GM23338 (cell line): ENCODE measurements at regions not wholly inside any gene's neighbourhood (a gene's known extent, or its start where the extent isn't known, plus 50 kb on each side); places are given as distances from the start of the nearest gene placed in this dataset.

Experiments
- ATAC-seq: fragments of 200-7000 bp; cut with Tn5 transposase; 3 replicates; pipeline ENCODE4 v1.9.1; 2020
- DNase-seq: peaks from one replicate; pipeline ENCODE4 v3.0.0-alpha.2; 2015; ENCODE audit warnings: low spot score
- H2AFZ ChIP-seq: fragments of 200-600 bp; sonication (generic); 2 replicates; pipeline ENCODE4 v1.8.0; 2016; ENCODE audit warnings: antibody characterized with exemption, mild to moderate bottlenecking, moderate library complexity
- H3F3A ChIP-seq: fragments of 200-600 bp; sonication (generic); replicated peaks from 2 replicates; pipeline ENCODE4 v1.8.0; 2017; ENCODE audit warnings: antibody characterized with exemption, mixed run types, low read depth
- H3K27ac ChIP-seq: fragments of 200-600 bp; sonication (generic); 2 replicates; pipeline ENCODE4 v1.6.1; 2016; ENCODE audit warnings: low read depth
- H3K27me3 ChIP-seq: fragments of 200-600 bp; sonication (generic); 2 replicates; pipeline ENCODE4 v1.8.0; 2016; ENCODE audit warnings: mild to moderate bottlenecking, mixed run types, moderate library complexity; ENCODE audit not compliant: insufficient read depth
- H3K36me3 ChIP-seq: fragments of 200-600 bp; sonication (generic); 2 replicates; pipeline ENCODE4 v1.8.0; 2016; ENCODE audit warnings: mild to moderate bottlenecking; ENCODE audit not compliant: insufficient read depth
- H3K4me1 ChIP-seq: fragments of 200-600 bp; sonication (generic); 2 replicates; pipeline ENCODE4 v1.8.0; 2016; ENCODE audit warnings: mild to moderate bottlenecking, moderate library complexity; ENCODE audit not compliant: insufficient read depth
- H3K4me2 ChIP-seq: fragments of 200-600 bp; sonication (generic); 2 replicates; pipeline ENCODE4 v1.7.1; 2017; ENCODE audit warnings: mixed run types
- H3K4me3 ChIP-seq: fragments of 200-600 bp; sonication (generic); 2 replicates; pipeline ENCODE4 v1.6.1; 2016; ENCODE audit warnings: mixed run types
- H3K79me2 ChIP-seq: fragments of 200-600 bp; sonication (generic); replicated peaks from 2 replicates; pipeline ENCODE4 v1.8.0; 2017; ENCODE audit warnings: mild to moderate bottlenecking; ENCODE audit not compliant: insufficient read depth
- H3K9me2 ChIP-seq: fragments of 200-600 bp; sonication (generic); 2 replicates; pipeline ENCODE4 v1.8.0; 2017; ENCODE audit not compliant: insufficient read depth
- H4K20me1 ChIP-seq: fragments of 200-600 bp; sonication (generic); replicated peaks from 2 replicates; pipeline ENCODE4 v1.8.0; 2017; ENCODE audit warnings: mild to moderate bottlenecking; ENCODE audit not compliant: insufficient read depth
- H3K27ac Mint-ChIP-seq: 2 replicates; pipeline ENCODE4 v1.8.0; 2020; ENCODE audit warnings: inconsistent platforms, mild to moderate bottlenecking, moderate library complexity, mixed read lengths
- H3K27me3 Mint-ChIP-seq: 3 replicates; pipeline ENCODE4 v1.8.0; 2022; ENCODE audit warnings: low read depth, mild to moderate bottlenecking, moderate library complexity, mixed read lengths, inconsistent platforms; ENCODE audit not compliant: insufficient read depth, poor library complexity
- H3K36me3 Mint-ChIP-seq: 3 replicates; pipeline ENCODE4 v1.8.0; 2021; ENCODE audit warnings: low read depth, mild to moderate bottlenecking, inconsistent platforms, moderate library complexity, mixed read lengths
- H3K4me1 Mint-ChIP-seq: 3 replicates; pipeline ENCODE4 v1.8.0; 2020; ENCODE audit warnings: mild to moderate bottlenecking, inconsistent platforms, mixed read lengths
- H3K4me3 Mint-ChIP-seq: 3 replicates; pipeline ENCODE4 v1.8.0; 2021; ENCODE audit warnings: moderate library complexity, mild to moderate bottlenecking, inconsistent platforms, mixed read lengths
- H3K9me3 Mint-ChIP-seq: 3 replicates; pipeline ENCODE4 v1.8.0; 2020; ENCODE audit warnings: moderate library complexity, mild to moderate bottlenecking, inconsistent platforms, mixed read lengths
- CREB1 ChIP-seq: fragments of 250-450 bp; sonication (Bioruptor Pico); IDR thresholded peaks from 2 replicates; pipeline ENCODE4 v1.5.0; 2020; ENCODE audit warnings: low read depth, mild to moderate bottlenecking, moderate library complexity
- EZH2 ChIP-seq: fragments of 200-600 bp; sonication (generic); IDR thresholded peaks from one replicate; pipeline ENCODE4 v1.8.0; 2017; ENCODE audit warnings: antibody characterized with exemption, mild to moderate bottlenecking, low read depth; ENCODE audit not compliant: unreplicated experiment
- JUNB ChIP-seq: IDR thresholded peaks from one replicate; pipeline ENCODE4 v1.6.1; 2016; ENCODE audit warnings: antibody characterized with exemption; ENCODE audit not compliant: unreplicated experiment
- NANOG ChIP-seq: IDR thresholded peaks from 2 replicates; pipeline ENCODE4 v1.6.1; 2016; ENCODE audit warnings: antibody characterized with exemption, borderline replicate concordance
- POLR2AphosphoS5 ChIP-seq: IDR thresholded peaks from 2 replicates; pipeline ENCODE4 v1.6.1; 2016; ENCODE audit warnings: antibody characterized with exemption, low read depth
- STAT1 ChIP-seq: IDR thresholded peaks from one replicate; pipeline ENCODE4 v1.6.1; 2016; ENCODE audit warnings: antibody characterized with exemption; ENCODE audit not compliant: unreplicated experiment
- ZNF114 ChIP-seq: fragments of 250-450 bp; sonication (Bioruptor Pico); IDR thresholded peaks from 2 replicates; pipeline ENCODE4 v1.5.0; 2020; ENCODE audit warnings: mild to moderate bottlenecking, moderate library complexity
- ZNF331 ChIP-seq: fragments of 250-450 bp; sonication (Bioruptor Pico); IDR thresholded peaks from 2 replicates; pipeline ENCODE4 v1.5.0; 2020; ENCODE audit warnings: low read depth, mild to moderate bottlenecking, moderate library complexity
- TF ChIP-seq, protein P1 (sequence below): IDR thresholded peaks from 2 replicates; pipeline ENCODE4 v1.6.1; 2016; ENCODE audit warnings: antibody characterized with exemption
- TF ChIP-seq, protein P2 (sequence below): IDR thresholded peaks from one replicate; pipeline ENCODE4 v1.6.1; 2018; ENCODE audit warnings: antibody characterized with exemption; ENCODE audit not compliant: unreplicated experiment
- TF ChIP-seq, protein P3 (sequence below), 2 experiments: fragments of 200-600 bp in 1 of 2; sonication (generic) in 1 of 2; conservative IDR thresholded peaks; 2 replicates each; pipeline versions ENCODE4 v1.5.1 to v1.6.1; 2016 to 2017; ENCODE audit warnings: antibody characterized with exemption in 2 of 2, low read depth in 2 of 2, mild to moderate bottlenecking in 2 of 2, moderate library complexity in 1 of 2

DNA sequence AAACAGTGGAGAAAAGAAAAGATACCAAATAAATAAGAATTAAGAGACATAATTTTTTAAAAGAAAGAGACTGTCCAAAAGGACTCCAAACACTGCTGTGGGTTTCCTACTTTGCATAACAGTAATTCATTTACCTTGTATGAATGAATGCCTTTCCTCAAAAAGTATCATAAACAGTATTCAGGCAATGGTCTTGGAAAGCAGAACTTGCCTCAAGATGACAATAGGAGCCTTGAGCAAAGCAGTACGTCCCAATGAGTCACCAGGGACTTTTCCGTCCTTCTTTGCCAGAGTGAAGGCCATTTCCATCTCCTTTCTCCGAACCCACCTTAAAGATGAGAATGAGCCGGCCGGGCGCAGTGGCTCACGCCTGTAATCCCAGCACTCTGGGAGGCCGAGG is 186.4 kb downstream of the ZBTB18 start:
- no peaks in the 10 kb centered on the region; the same call in 2 of the 3 replicates for H3K9me3 Mint-ChIP-seq
- Histone ChIP-seq H3K79me2 (no peaks in the 10 kb centered on the region), H2AFZ (no peak overlapping the region), H4K20me1 (no peaks in the 10 kb centered on the region), H3K9me2 (0 out of 2 replicates have a peak, but pooled peaks cover 12% of the 10 kb centered on the region), H3K4me1 (no peaks in the 10 kb centered on the region; the same call in 1 of the 2 replicates), H3F3A (no peaks in the 10 kb centered on the region), H3K36me3 (no peaks in the 10 kb centered on the region), H3K27me3 (no peaks in the 10 kb centered on the region), H3K27ac (no peak overlapping the region), H3K4me2 (no peak overlapping the region), H3K4me3 (no peak overlapping the region)
- H3K4me3 Mint-ChIP-seq: no peak overlapping the region
- peaks cover 7% of the 10 kb centered on the region for H3K4me1 Mint-ChIP-seq
- ATAC-seq (no peak), DNase-seq (no peak)
- peaks cover 3% of the 10 kb centered on the region for H3K27me3 Mint-ChIP-seq
- H3K36me3 Mint-ChIP-seq: no peaks in the 10 kb centered on the region; the same call in 2 of the 3 replicates
- no peak for TF ChIP-seq JUNB
- TF ChIP-seq ZNF331: no peak
- no peak for TF ChIP-seq POLR2AphosphoS5
- TF ChIP-seq, protein P1, sequence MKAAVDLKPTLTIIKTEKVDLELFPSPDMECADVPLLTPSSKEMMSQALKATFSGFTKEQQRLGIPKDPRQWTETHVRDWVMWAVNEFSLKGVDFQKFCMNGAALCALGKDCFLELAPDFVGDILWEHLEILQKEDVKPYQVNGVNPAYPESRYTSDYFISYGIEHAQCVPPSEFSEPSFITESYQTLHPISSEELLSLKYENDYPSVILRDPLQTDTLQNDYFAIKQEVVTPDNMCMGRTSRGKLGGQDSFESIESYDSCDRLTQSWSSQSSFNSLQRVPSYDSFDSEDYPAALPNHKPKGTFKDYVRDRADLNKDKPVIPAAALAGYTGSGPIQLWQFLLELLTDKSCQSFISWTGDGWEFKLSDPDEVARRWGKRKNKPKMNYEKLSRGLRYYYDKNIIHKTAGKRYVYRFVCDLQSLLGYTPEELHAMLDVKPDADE: no peak
- TF ChIP-seq STAT1: no peak
- no peak for TF ChIP-seq EZH2
- TF ChIP-seq, protein P2, sequence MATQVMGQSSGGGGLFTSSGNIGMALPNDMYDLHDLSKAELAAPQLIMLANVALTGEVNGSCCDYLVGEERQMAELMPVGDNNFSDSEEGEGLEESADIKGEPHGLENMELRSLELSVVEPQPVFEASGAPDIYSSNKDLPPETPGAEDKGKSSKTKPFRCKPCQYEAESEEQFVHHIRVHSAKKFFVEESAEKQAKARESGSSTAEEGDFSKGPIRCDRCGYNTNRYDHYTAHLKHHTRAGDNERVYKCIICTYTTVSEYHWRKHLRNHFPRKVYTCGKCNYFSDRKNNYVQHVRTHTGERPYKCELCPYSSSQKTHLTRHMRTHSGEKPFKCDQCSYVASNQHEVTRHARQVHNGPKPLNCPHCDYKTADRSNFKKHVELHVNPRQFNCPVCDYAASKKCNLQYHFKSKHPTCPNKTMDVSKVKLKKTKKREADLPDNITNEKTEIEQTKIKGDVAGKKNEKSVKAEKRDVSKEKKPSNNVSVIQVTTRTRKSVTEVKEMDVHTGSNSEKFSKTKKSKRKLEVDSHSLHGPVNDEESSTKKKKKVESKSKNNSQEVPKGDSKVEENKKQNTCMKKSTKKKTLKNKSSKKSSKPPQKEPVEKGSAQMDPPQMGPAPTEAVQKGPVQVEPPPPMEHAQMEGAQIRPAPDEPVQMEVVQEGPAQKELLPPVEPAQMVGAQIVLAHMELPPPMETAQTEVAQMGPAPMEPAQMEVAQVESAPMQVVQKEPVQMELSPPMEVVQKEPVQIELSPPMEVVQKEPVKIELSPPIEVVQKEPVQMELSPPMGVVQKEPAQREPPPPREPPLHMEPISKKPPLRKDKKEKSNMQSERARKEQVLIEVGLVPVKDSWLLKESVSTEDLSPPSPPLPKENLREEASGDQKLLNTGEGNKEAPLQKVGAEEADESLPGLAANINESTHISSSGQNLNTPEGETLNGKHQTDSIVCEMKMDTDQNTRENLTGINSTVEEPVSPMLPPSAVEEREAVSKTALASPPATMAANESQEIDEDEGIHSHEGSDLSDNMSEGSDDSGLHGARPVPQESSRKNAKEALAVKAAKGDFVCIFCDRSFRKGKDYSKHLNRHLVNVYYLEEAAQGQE: no peak
- no peak for TF ChIP-seq CREB1 (CRISPR knock-in tag)
- no peak overlapping the region for H3K27ac Mint-ChIP-seq

DNA sequence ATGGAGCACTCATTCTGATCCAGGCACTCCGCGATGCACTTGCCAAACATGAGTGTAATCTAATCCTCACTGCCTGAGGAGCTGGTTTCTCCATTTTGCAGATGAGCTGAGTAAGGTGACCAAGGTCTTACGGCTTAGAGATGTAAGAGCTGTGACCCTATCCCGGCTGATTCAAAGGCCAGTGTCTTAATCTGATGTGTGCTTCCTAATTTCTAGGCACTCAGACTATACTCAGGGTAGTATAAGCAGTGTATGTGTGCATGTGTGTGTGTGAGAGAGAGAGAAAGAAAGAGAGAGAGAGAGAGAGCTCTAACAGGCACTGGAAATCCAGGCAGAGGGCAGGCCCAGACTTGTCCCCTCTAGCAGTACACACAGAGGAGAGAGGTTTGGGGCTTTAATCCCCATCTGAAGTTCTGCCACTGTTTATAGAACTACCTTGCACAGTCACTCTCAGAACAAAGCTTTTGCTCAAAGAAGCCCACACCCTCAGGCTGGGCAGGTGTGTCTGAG is 188.2 kb downstream of the ZBTB18 start:
- Histone ChIP-seq H3K36me3 (no peaks in the 10 kb centered on the region), H2AFZ (peak overlapping the region; percentile 90), H3K79me2 (no peaks in the 10 kb centered on the region), H3K4me2 (no peak overlapping the region), H3K9me2 (0 out of 2 replicates have a peak, but pooled peaks cover 17% of the 10 kb centered on the region), H4K20me1 (no peaks in the 10 kb centered on the region), H3K4me1 (no peaks in the 10 kb centered on the region), H3K4me3 (no peak overlapping the region), H3K27ac (no peak overlapping the region), H3F3A (no peaks in the 10 kb centered on the region), H3K27me3 (no peaks in the 10 kb centered on the region)
- Mint-ChIP-seq H3K27ac (peak overlapping the region; percentile 32; the same call in 1 of the 2 replicates), H3K9me3 (no peaks in the 10 kb centered on the region; the same call in 2 of the 3 replicates), H3K27me3 (peaks cover 3% of the 10 kb centered on the region), H3K36me3 (no peaks in the 10 kb centered on the region; the same call in 2 of the 3 replicates), H3K4me1 (peaks cover 3% of the 10 kb centered on the region; the same call in 1 of the 3 replicates), H3K4me3 (no peak overlapping the region)
- ATAC-seq (no peak), DNase-seq (no peak)
- TF ChIP-seq NANOG: no peak
- no peak for TF ChIP-seq JUNB
- no peak for TF ChIP-seq POLR2AphosphoS5
- TF ChIP-seq, protein P1: no peak
- TF ChIP-seq, protein P3, sequence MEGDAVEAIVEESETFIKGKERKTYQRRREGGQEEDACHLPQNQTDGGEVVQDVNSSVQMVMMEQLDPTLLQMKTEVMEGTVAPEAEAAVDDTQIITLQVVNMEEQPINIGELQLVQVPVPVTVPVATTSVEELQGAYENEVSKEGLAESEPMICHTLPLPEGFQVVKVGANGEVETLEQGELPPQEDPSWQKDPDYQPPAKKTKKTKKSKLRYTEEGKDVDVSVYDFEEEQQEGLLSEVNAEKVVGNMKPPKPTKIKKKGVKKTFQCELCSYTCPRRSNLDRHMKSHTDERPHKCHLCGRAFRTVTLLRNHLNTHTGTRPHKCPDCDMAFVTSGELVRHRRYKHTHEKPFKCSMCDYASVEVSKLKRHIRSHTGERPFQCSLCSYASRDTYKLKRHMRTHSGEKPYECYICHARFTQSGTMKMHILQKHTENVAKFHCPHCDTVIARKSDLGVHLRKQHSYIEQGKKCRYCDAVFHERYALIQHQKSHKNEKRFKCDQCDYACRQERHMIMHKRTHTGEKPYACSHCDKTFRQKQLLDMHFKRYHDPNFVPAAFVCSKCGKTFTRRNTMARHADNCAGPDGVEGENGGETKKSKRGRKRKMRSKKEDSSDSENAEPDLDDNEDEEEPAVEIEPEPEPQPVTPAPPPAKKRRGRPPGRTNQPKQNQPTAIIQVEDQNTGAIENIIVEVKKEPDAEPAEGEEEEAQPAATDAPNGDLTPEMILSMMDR (conservative IDR thresholded peaks at IDR 0.05; ENCODE audit: low read depth in 2 of 2): no peak
- no peak for TF ChIP-seq ZNF114 (CRISPR knock-in tag)
